ENCODE measurements at regions not wholly inside any gene's neighbourhood (a gene's known extent, or its start where the extent isn't known, plus 50 kb on each side); places are given as distances from the start of the nearest gene placed in this dataset.

DNA sequence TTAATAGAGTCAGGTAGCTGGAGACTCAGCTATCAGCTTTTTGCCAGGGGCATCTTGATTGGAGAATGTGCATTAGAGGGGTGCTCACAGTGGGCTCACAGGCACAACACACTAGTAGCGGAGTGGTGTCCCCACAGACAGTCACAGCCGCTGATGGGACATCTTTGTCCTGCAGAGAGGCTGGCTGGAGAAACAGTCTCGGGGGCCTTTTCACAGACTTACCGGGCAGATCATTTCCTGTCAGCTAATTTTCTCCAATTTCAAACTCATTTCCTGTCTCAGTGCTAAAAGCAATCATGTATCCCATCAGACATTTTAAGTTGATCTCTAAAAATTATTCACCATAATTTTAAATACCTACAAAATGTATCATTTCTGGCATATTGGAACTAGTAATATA, 562.6 kb downstream of the DCDC2C start:
- DNase-seq: no peak

DNA sequence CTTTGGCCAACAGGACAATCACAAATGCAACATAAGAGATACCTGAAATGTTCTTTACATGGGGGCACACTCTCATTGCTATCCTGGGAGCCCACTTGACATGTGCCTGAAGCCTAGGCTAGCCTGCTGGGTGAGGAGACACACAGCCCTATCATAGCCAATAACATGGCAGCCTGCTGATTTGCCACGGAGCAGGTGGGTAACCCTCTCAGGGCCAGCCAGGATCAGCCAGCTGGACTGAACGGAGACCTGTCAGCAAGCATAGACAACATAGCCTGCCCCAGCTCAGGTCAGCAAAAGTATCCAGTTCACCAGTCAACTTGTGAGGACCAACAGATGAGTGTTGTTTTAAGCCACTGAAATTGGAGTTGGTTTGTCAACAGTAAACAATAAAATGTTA, 566.5 kb downstream of the DCDC2C start:
- no peak for DNase-seq

- no peak for DNase-seq
These were observed 569.0 kb downstream of the DCDC2C start for GRCh38 chr2:4272261-4272858.

DNA sequence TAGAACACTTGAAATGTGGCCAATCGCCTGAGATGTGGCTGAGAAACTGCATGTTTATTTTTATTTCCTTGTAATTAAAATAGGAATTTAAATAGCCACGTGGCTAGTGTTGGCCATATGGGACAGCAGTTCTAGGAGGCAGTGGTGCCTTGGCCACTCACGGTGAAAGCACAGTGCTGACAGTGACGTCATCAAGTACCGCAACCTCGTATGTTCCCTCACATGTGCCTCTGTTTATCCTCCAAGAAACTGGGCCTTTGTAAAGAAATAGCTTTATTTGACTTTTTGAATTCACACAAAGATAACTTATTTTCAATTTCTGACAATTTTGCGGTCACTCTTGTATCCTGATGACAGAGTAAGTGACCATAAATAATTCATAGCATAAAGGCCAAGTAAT, 575.0 kb downstream of the DCDC2C start:
- no peak for DNase-seq

GRCh38 chr2:4279431-4279830, 576.1 kb downstream of the DCDC2C start:
- no peak for DNase-seq

DNA sequence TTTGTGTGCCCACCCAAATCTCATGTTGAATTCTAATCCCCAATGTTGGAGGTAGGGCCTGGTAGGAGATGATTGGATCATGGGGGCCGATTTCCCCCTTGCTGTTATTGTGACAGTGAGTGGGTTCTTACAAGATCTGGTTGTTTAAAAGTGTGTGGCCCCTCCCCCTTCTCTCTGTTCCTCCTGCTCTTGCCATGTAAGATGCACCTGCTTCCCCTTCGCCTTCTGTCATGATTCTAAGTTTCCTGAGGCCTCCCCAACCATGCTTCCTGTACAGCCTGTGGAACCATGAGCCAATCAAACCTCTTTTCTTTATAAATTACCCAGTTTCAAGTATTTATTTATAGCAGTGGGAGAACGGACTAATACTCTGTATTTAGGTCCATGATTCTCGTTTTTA, 588.1 kb downstream of the DCDC2C start:
- DNase-seq: no peak

DNA sequence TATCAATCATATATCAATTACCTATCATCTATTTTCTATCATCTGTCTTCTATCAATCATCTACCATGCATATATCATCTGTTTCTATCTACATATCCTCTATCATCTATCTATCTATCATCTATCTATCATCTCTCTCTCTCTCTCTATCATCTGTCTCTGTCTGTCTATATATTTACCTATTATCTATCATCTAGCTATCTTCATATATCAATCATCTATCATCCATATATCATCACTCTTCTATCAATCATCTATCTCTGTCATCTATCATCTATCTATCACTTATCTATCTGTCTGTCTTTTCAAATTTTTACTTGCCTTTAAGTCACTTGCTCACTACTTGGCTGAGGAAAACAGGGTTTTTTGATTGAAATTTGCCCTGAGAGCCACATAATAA, 592.3 kb downstream of the DCDC2C start:
- no peak for DNase-seq

DNA sequence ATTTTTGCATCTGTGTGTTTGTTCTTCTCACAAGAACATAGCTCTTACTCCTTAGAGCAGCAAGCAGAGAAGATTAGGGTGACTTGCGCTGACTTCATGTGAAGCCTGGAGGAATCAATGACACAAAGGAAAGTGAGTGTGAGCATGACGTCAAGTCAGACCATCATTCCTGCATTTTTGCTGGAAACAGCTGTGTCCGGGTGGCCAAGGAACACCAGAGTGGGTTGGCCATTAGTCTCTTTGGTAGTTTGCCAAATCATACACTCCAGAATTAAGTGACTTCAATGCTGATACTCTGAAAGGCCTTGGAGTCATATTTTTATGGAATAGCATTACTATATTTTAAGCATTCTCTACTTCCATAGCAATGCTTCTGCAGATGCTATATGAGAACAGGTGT, 597.2 kb downstream of the DCDC2C start:
- no peak for DNase-seq

GRCh38 chr2:4324531-4324930, 621.2 kb downstream of the DCDC2C start:
- DNase-seq: no peak

DNA sequence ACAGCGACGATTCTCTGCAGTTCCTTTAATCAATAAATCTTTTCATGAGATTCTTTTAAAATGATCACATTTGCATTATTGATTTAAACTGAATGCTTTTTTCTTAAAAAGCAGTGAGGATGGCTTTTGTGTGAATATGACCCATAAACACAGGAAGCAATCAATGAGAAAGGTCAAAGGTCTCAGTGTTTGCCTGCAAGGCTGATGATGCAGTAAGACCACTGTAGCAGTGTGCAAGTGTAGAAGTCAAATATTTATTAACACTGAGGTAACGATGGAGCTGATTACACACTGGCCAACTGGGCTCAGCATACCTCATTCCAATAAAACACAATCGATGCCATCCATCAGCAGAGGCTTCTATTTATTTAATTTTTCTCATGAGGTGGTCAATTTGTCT, 633.5 kb downstream of the DCDC2C start:
- DNase-seq: no peak

DNA sequence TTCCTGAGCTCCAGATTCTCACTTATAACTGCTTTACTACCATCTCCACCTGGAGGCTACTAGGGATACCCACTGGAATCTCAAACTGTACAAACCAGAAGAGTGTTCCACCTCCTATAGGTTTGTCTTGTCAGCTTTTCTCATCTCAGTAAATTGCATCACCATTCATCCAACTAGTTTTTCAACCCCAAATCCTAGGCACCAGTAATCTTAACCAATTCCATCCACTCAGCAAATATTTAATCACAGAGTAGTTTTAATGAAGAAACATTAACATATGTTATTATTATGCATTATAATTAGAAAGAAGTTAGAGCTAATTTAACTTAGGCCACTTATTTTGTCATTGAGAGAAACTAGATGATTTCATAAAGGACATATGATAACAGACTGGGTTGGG, 635.0 kb downstream of the DCDC2C start:
- DNase-seq: no peak

- DNase-seq: no peak
These were observed 637.2 kb downstream of the DCDC2C start for GRCh38 chr2:4340536-4340935.

DNA sequence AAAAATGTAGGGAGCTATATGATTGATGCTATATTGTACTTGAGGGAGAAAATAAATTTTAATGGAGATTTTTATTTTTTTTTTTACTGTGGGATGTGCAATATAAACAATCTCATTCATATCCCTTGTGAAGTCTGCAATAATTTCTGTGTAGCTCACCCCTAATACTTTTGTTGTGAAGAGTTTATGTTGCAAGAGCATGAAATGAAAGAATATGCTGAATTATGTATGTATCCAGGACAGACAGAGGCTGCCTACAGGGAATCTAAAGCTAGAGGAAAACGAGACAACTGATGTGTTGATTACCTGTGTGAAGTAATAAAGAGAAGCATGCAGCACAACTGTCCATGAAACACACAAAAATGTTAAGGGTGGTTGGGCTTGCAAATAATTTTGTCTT, 643.3 kb downstream of the DCDC2C start:
- no peak for DNase-seq

- DNase-seq: no peak
These were observed 650.3 kb downstream of the DCDC2C start for GRCh38 chr2:4353668-4354067.

- no peak for DNase-seq
These were observed 650.8 kb downstream of the DCDC2C start for GRCh38 chr2:4354164-4354563.

- no peak for DNase-seq
These were observed 651.3 kb downstream of the DCDC2C start for GRCh38 chr2:4354678-4355077.

DNA sequence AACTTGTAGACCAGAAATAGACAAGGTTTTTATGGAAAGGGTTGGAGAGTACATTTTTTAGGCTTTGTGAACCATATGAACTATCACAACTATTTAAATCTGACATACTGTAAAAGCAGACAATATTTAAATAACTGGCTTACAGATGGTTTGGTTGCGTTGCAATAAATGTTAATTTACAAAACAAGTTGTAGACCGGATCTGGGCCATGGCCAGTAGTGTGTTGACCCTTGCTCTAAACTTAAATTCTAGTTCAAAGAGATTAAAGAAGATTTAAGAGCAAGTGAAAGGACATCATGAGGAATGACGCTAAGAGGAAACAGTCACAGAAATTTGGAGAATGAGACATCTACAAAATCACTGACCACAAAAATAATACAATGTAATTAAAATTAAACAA, 652.7 kb downstream of the DCDC2C start:
- no peak for DNase-seq

- no peak for DNase-seq
These were observed 653.2 kb downstream of the DCDC2C start for GRCh38 chr2:4356541-4356940.

DNA sequence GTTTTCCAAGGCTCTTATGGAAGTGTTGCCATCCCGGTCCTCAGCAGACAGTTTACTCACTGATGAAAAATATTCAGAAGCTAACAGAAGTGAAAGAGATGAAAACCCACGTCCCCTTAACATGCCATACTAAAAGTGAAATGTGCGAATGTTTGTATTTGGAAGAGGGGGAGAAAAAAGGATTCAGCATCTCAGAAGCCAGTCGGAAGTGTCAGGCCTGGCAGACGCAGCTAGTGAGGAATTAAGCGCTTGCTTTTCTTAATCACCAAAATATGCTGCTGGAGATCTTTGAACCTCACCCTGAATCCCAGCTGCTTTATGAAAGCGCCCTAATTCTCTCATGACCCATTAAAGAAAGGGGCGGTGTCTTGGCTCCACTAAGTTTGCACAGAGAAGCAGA, 653.7 kb downstream of the DCDC2C start:
- no peak for DNase-seq

DNA sequence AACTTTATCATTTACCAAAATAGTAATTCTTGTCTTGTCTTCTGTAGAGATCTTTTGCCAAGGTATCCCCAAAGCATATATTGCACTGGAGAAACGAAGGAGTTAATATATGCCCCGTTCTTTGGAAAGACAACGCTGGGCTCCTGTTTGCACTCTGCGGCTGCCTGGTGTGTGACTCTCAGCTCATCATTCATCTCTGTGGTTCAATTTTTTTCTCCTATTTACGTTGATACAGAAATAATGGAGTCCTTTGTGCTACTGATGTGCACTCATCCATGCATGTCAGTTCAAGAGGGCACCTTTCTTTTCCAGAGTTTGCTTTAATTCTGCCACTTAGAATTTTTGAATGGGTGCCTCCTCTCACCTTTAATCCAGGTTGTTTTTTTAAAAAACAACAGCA, 655.5 kb downstream of the DCDC2C start:
- DNase-seq: no peak

- no peak for DNase-seq
These were observed 665.5 kb downstream of the DCDC2C start for GRCh38 chr2:4368907-4369306.

GRCh38 chr2:4369826-4370419, 666.5 kb downstream of the DCDC2C start:
- no peak for DNase-seq

DNA sequence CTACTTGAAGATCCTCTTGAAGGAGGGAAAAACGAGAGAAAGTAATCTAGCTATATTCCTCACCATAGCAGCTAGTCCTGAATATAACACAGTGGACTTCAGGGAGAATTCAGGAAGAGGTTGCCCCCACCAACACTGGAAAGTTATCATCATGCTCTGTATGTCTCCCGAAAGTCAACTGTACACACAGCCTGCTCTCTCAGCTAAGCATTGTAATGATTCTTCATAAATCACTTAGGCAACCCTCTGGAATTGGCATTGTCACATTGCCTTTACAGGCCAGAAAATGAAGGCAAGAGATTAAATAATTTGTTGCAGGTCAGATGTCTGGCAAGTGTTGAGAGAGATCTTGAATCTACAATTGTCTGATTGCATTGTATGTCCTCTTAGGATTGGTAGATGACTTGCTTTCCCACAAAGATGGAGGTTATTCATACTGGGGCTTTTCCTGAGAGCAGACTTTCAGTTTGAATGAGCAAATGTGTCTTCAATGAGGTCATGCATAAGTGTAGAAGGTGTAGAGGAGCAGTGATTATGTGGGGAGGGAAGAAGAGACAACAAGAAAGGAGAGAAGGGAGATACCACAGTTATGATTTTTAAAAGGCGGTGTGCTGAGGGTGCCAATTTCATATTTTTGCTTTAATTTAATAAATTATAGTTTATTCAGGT, 667.2 kb downstream of the DCDC2C start:
- no peak for DNase-seq

- no peak for DNase-seq
These were observed 677.7 kb downstream of the DCDC2C start for GRCh38 chr2:4381049-4381448.

DNA sequence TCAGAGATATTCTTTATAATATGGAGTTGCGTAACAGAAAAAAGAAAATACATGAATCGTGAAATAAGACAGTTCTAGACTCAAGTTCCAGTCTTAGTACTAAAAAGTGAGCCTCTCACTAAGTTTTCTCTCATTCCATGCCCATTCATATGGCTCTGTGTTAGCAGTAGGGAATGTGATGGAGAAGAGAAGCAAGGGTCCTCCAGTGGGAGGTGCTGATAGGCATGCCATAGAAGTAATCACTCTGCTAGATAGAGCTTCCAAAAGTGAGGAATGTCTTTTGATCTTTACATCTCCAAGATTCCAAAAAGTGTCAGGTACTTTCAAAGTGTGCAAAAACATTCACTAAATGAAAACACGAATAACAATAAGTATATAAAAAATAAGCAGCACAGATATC, 678.4 kb downstream of the DCDC2C start:
- DNase-seq: no peak

Data from right forelimb (tissue), 1 donor.